Esophagus squamous epithelium (tissue), 4 donors: ENCODE measurements at regions not wholly inside any gene's neighbourhood (a gene's known extent, or its start where the extent isn't known, plus 50 kb on each side); places are given as distances from the start of the nearest gene placed in this dataset.

Source experiments
- POLR2A ChIP-seq, 4 donors: fragments of 450-650 bp; IDR thresholded peaks; one replicate each; pipeline ENCODE4 v1.6.1; 2017; ENCODE audit warnings: antibody characterized with exemption in 4 of 4, mild to moderate bottlenecking in 4 of 4, moderate library complexity in 3 of 4
- TF ChIP-seq, protein P1 (sequence below), 6 experiments: fragments of 450-650 bp in 4 of 6; fragments of 200-600 bp in 2 of 6; sonication (generic) in 2 of 6; IDR thresholded peaks; one replicate each; pipeline ENCODE4 v1.5.1; 2016 to 2019; ENCODE audit warnings: antibody characterized with exemption in 6 of 6, mild to moderate bottlenecking in 4 of 6, moderate library complexity in 4 of 6

DNA sequence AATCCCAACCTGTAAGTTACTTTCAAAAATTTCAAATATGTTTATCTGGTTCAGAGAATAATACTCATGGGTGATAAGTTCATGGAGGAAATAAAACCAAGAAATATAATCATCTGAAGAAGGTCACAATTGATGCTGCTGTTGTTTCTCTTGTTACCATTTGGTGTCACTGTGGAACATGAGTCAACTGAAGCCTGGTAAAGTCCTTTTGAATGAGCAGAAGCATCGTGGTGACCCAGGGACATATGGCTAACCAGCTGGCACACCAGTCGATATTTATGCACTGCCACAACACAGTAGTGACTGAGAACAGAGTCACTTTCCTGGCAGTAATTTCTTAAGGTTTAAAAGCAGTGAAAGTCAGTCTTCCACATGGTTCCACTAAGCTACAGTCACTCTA is 612.9 kb upstream of the TLE4 start:
- TF ChIP-seq POLR2A (IDR thresholded peaks at IDR 0.05): no peak
- TF ChIP-seq, protein P1, sequence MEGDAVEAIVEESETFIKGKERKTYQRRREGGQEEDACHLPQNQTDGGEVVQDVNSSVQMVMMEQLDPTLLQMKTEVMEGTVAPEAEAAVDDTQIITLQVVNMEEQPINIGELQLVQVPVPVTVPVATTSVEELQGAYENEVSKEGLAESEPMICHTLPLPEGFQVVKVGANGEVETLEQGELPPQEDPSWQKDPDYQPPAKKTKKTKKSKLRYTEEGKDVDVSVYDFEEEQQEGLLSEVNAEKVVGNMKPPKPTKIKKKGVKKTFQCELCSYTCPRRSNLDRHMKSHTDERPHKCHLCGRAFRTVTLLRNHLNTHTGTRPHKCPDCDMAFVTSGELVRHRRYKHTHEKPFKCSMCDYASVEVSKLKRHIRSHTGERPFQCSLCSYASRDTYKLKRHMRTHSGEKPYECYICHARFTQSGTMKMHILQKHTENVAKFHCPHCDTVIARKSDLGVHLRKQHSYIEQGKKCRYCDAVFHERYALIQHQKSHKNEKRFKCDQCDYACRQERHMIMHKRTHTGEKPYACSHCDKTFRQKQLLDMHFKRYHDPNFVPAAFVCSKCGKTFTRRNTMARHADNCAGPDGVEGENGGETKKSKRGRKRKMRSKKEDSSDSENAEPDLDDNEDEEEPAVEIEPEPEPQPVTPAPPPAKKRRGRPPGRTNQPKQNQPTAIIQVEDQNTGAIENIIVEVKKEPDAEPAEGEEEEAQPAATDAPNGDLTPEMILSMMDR (IDR thresholded peaks at IDR 0.05): peak in 1 of 6 experiments; percentile 7
